ENCODE measurements at regions not wholly inside any gene's neighbourhood (a gene's known extent, or its start where the extent isn't known, plus 50 kb on each side); places are given as distances from the start of the nearest gene placed in this dataset.
A peak's percentile ranks its signal among the peaks of the same experiment; 100 is the strongest.

DNA sequence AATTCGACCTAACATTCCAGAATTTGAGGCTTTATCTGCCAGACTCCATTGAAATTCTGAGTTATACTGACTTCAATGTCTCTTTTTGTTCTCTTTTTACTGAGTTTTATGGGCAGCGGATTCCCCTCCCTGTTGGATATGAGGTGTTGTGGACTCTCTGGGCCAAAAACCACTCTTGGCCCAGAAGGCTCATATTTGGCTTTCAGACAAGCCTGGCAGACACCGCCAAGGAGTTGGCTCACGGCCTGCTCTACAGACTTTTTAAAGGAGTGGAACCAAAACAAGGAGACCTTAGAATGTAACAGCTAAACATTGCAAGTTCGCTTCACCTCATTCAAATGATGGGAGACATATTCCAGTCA lies 206.4 kb upstream of the NCKAP5 start:
- TF ChIP-seq, protein P1, sequence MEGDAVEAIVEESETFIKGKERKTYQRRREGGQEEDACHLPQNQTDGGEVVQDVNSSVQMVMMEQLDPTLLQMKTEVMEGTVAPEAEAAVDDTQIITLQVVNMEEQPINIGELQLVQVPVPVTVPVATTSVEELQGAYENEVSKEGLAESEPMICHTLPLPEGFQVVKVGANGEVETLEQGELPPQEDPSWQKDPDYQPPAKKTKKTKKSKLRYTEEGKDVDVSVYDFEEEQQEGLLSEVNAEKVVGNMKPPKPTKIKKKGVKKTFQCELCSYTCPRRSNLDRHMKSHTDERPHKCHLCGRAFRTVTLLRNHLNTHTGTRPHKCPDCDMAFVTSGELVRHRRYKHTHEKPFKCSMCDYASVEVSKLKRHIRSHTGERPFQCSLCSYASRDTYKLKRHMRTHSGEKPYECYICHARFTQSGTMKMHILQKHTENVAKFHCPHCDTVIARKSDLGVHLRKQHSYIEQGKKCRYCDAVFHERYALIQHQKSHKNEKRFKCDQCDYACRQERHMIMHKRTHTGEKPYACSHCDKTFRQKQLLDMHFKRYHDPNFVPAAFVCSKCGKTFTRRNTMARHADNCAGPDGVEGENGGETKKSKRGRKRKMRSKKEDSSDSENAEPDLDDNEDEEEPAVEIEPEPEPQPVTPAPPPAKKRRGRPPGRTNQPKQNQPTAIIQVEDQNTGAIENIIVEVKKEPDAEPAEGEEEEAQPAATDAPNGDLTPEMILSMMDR (IDR thresholded peaks at IDR 0.05; ENCODE audit: control extremely low read depth, extremely low read depth, low read depth, missing control alignments) = no peak
- CTCF ChIA-PET = no interaction called here
- POLR2A ChIA-PET = no interaction called here

DNA sequence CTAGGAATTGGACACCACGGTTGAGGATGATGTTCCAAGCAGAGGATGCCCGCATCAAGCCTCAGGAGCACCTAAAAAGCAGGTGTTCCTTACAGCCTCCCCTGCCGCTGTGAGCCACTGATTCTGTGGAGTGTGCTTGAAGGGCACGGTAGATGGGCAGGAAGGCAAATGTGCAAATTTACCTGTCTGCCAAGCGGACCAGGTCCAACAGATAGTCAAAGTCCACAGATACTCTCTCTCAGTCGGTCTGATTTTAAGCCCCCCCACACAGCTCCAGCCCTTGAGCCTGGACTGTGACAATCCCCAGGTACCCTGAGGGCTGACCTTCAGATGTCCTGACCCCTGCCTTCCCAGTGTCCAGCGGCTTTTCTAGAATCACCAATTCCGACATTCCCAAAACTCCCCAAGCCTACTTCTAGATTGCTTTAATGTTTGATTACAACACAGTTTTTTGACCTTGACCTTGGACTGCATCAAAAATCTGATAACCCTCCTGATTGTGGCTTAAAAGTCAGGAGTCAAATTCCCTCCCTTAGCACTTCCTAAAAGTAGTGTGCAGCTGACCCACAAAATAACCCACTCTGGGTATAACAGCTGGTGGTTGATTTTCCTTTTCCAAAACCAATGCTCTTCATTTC lies 208.8 kb upstream of the NCKAP5 start:
- DNase-seq (ENCODE audit: extremely low spot score) = no peak
- ChIA-PET POLR2A (no interaction called here), CTCF (interaction anchor here (1.1 to 1.2 kb wide), 2 partner anchors 15 to 68 kb away, joined by 4 read pairs; no protein-coding TSS in a partner anchor)
- TF ChIP-seq, protein P1 (IDR thresholded peaks at IDR 0.05; ENCODE audit: control extremely low read depth, extremely low read depth, low read depth, missing control alignments) = no peak

More for the DNA sequence above, 206.4 kb upstream of the NCKAP5 start:
- no peak for DNase-seq (ENCODE audit: extremely low spot score)

DNA sequence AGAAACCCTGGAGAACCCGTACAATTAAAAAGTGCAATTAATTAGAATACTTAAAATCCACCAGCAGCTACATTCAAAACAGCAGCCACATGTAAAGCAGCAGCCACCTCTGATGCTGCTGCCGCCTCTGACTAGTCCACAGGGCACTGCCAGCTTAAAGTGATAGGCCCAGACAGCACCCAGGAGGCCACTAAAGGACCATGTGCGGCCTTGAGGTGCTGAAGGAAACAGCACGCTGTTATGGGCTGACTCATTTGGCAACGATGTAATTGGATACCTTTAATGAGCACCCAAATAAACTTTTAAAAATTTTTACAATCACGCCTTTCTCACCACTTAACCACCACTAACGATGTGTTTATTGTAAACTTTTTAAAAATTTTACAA lies 209.3 kb upstream of the NCKAP5 start:
- no peak for DNase-seq (ENCODE audit: extremely low spot score)
- ChIA-PET POLR2A (no interaction called here), CTCF (interaction anchor here (1.1 to 1.2 kb wide), 2 partner anchors 15 to 67 kb away, joined by 4 read pairs; no protein-coding TSS in a partner anchor)
- TF ChIP-seq, protein P1 (IDR thresholded peaks at IDR 0.05; ENCODE audit: control extremely low read depth, extremely low read depth, low read depth, missing control alignments) = no peak

DNA sequence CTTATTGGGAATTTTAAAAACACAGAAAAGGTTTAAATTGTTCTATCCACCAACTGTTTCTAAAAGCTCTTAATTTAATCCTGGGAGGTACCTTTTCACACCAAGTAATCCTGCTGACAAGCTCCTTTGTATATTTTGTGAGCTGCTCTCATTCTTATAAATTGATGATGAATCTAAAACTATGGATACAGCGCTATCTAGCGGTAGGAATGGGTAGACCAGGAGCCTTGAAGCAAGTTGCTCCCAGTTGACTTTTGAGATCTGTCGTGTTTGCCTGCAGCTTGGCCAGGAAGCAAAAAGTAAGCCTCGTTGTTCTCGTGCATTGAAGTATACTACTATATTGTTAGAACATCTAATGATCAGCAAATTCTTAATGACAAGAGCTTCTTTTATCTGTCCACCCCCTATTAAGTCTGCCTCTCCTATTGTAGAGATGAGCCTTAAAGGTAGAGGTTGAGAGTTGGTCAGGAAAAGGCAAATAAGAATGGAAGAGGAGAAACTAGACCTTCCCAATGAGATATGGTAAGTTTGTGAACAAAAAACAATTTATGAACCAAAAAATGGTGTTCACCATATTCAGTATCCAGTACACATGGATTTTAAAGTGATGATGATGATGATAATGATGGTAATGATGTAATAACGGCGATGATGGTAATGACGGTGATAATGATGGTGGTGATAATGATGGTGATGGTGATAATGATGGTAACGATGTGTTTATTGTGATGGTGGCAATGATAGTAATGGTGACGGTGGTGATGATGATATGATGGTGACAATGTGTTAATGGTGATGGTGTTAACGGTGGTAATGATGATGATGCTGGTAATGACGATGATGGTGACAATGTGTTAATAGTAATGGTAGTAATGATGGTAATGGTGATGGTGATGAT lies 212.1 kb upstream of the NCKAP5 start:
- peak; percentile 22 for DNase-seq (ENCODE audit: extremely low spot score)
- ChIA-PET CTCF (interaction anchor here (0.7 to 1.6 kb wide), 19 partner anchors 9 to 1431 kb away, joined by 3 to 12 read pairs (median 3); no protein-coding TSS in a partner anchor), POLR2A (no interaction called here)
- TF ChIP-seq, protein P1 (IDR thresholded peaks at IDR 0.05; ENCODE audit: control extremely low read depth, extremely low read depth, low read depth, missing control alignments) = peak; percentile 57

DNA sequence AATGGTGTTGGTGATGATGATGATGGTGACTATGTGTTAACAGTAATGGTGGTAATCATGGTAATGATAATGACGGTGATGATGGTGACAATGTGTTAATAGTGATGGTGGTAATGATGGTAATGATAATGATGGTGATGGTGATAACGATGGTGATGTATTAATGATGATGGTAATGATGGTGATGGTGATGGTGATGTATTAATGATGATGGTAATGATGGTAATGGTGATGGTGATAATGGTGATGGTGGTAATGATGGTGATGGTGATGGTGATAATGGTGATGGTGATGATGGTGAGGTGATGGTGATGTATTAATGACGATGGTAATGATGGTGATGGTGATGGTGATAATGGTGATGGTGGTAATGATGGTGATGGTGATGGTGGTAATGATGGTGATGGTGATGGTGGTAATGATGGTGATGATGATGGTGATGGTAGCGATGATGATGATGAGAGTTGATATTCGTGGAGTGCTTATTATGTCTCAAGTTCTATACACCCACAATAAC lies 212.8 kb upstream of the NCKAP5 start:
- ChIA-PET CTCF (no interaction called here), POLR2A (no interaction called here)
- TF ChIP-seq, protein P1 (IDR thresholded peaks at IDR 0.05; ENCODE audit: control extremely low read depth, extremely low read depth, low read depth, missing control alignments) = no peak
- DNase-seq (ENCODE audit: extremely low spot score) = no peak

DNA sequence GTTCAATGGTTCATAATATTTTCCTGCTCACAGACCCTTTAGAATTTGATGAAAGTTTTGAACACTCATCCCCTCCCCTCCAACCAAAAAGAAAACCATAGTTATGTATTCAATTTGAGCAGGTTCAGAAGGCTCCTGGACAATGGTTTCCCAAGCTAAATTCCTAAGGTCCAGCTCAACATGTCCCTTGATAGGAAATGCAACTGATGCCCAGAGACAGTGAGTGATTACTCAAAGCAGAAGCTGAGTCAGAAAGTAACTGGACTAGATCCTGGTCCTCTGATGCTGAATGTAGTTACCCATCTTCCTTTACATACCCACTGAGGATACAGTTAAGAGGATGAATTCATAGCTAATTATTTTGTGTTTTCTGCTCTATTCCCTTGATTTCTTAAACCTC lies 218.9 kb upstream of the NCKAP5 start:
- POLR2A ChIA-PET = no interaction called here
- TF ChIP-seq, protein P1 (IDR thresholded peaks at IDR 0.05; ENCODE audit: control extremely low read depth, extremely low read depth, low read depth, missing control alignments) = no peak
- CTCF ChIA-PET = no interaction called here
- no peak for DNase-seq (ENCODE audit: extremely low spot score)

Data from GM10248 (cell line).